Natural killer cell (primary cell): ENCODE measurements at regions not wholly inside any gene's neighbourhood (a gene's known extent, or its start where the extent isn't known, plus 50 kb on each side); places are given as distances from the start of the nearest gene placed in this dataset.

ENCODE experiments used
- ATAC-seq, 3 donors: fragments of 150-1000 bp in 2 of 3; fragments of 200-7000 bp in 1 of 3; cut with Tn5 transposase; 1 replicate in 1 of 3; 2 replicates in 2 of 3; pipeline ENCODE4 v1.10.0; 2021; ENCODE audit warnings: mild to moderate bottlenecking in 2 of 3, moderate library complexity in 2 of 3
- DNase-seq, 2 donors: peaks; one replicate each; pipeline versions ENCODE4 v3.0.0 to v3.0.0-alpha.2; 2013 to 2021; ENCODE audit warnings: mixed read lengths in 1 of 2
- H3K27ac ChIP-seq: one replicate; pipeline ENCODE4 v1.5.1; 2013; ENCODE audit warnings: mild to moderate bottlenecking, low read length
- H3K27me3 ChIP-seq: one replicate; pipeline ENCODE4 v1.6.1; 2013; ENCODE audit warnings: low read length; ENCODE audit not compliant: control insufficient read depth, insufficient read depth
- H3K36me3 ChIP-seq: one replicate; pipeline ENCODE4 v1.6.1; 2013; ENCODE audit warnings: low read length; ENCODE audit not compliant: control insufficient read depth, insufficient read depth
- H3K4me1 ChIP-seq: one replicate; pipeline ENCODE4 v1.6.1; 2013; ENCODE audit warnings: low read length; ENCODE audit not compliant: control insufficient read depth, insufficient read depth
- H3K4me3 ChIP-seq: one replicate; pipeline ENCODE4 v1.5.1; 2013; ENCODE audit warnings: low read length
- H3K9me3 ChIP-seq: one replicate; pipeline ENCODE4 v1.6.1; 2013; ENCODE audit warnings: low read length; ENCODE audit not compliant: control insufficient read depth, insufficient read depth
- H3K27ac Mint-ChIP-seq, 2 donors: one replicate each; pipeline ENCODE4 v1.8.0; 2022; ENCODE audit warnings: mild to moderate bottlenecking in 2 of 2, mixed read lengths in 2 of 2, moderate library complexity in 1 of 2
- H3K27me3 Mint-ChIP-seq, 2 donors: one replicate each; pipeline ENCODE4 v1.8.0; 2022; ENCODE audit warnings: low read depth in 2 of 2, mixed read lengths in 2 of 2
- H3K36me3 Mint-ChIP-seq: one replicate; pipeline ENCODE4 v1.8.0; 2022; ENCODE audit warnings: mixed read lengths
- H3K4me1 Mint-ChIP-seq, 2 donors: one replicate each; pipeline ENCODE4 v1.8.0; 2022; ENCODE audit warnings: mixed read lengths in 2 of 2
- H3K4me3 Mint-ChIP-seq: one replicate; pipeline ENCODE4 v1.8.0; 2022; ENCODE audit warnings: mild to moderate bottlenecking, moderate library complexity, mixed read lengths
- H3K9me3 Mint-ChIP-seq, 2 donors: one replicate each; pipeline ENCODE4 v1.8.0; 2022; ENCODE audit warnings: mixed read lengths in 2 of 2
- CTCF ChIP-seq: fragments of 200-600 bp; IDR thresholded peaks from one replicate; pipeline ENCODE4 v1.8.0; 2022; ENCODE audit warnings: antibody characterized with exemption
- WGBS: methylation state at CpG from one replicate; pipeline ENCODE4 v1.1.7; 2013; ENCODE audit warnings: missing lambda C conversion rate; ENCODE audit not compliant: insufficient coverage; 5-methylcytosine and 5-hydroxymethylcytosine counted together
- intact Hi-C: fragments of 100-400 bp; cut with micrococcal nuclease; formaldehyde crosslinking; loops from one replicate; pipeline ENCODE4 v1.14.2; 2022

GRCh38 chr18:1796636-1797035 is 774.7 kb downstream of the METTL4 start:
- peaks cover 2 to 7% of the 10 kb centered on the region in 2 donors for H3K9me3 Mint-ChIP-seq
- no peaks in the 10 kb centered on the region for H3K4me1 Mint-ChIP-seq
- no peaks in the 10 kb centered on the region for H3K9me3 ChIP-seq
- no peaks in the 10 kb centered on the region for H3K4me1 ChIP-seq
- no peak overlapping the region for H3K27ac ChIP-seq
- no peaks in the 10 kb centered on the region for H3K27me3 ChIP-seq
- no peaks in the 10 kb centered on the region for H3K27me3 Mint-ChIP-seq
- H3K27ac Mint-ChIP-seq: no peak overlapping the region
- intact Hi-C loops: no loop called here
- TF ChIP-seq CTCF: no peak
- no peak for DNase-seq
- WGBS: 63% methylated on average over 3 of the region's 3 CpGs
- H3K4me3 ChIP-seq: no peak overlapping the region
- H3K4me3 Mint-ChIP-seq: no peak overlapping the region
- no peak for ATAC-seq
- no peaks in the 10 kb centered on the region for H3K36me3 ChIP-seq
- no peaks in the 10 kb centered on the region for H3K36me3 Mint-ChIP-seq

DNA sequence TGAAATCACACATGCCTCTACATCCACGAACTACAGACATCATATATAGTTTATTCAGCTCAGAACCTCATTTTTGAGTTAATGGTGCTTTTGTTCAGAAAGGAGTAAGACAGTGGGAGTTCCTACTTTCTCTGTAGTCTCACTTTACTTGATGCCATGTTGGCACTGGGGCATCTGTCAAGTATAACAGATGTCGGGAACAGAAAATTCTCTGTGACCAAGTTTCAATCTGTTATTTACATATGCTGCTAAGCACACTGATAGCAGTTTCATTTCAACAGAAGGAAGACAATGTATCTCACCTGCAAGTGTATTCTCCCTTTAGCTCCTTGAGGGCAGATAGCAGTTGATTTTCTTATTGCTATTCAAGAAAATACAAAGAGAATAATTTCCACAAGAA is 774.1 kb downstream of the METTL4 start:
- no peaks in the 10 kb centered on the region for H3K27me3 ChIP-seq
- ATAC-seq: no peak
- no peak for DNase-seq
- H3K27me3 Mint-ChIP-seq: no peaks in the 10 kb centered on the region
- no peak overlapping the region for H3K27ac ChIP-seq
- H3K4me1 Mint-ChIP-seq: no peaks in the 10 kb centered on the region
- no peaks in the 10 kb centered on the region for H3K4me1 ChIP-seq
- no peaks in the 10 kb centered on the region for H3K36me3 ChIP-seq
- peaks cover 2 to 7% of the 10 kb centered on the region in 2 donors for H3K9me3 Mint-ChIP-seq
- TF ChIP-seq CTCF: no peak
- no peak overlapping the region for H3K4me3 Mint-ChIP-seq
- 95% methylated on average over 1 of the region's 2 CpGs for WGBS
- intact Hi-C loops: no loop called here
- no peak overlapping the region for H3K4me3 ChIP-seq
- H3K36me3 Mint-ChIP-seq: no peaks in the 10 kb centered on the region
- H3K9me3 ChIP-seq: no peaks in the 10 kb centered on the region
- H3K27ac Mint-ChIP-seq: no peak overlapping the region

GRCh38 chr18:1805521-1805920 is 765.8 kb downstream of the METTL4 start:
- Histone ChIP-seq H3K4me1 (no peaks in the 10 kb centered on the region), H3K27ac (no peak overlapping the region), H3K36me3 (no peaks in the 10 kb centered on the region), H3K9me3 (no peaks in the 10 kb centered on the region), H3K27me3 (no peaks in the 10 kb centered on the region), H3K4me3 (no peak overlapping the region)
- H3K4me1 Mint-ChIP-seq: no peaks in the 10 kb centered on the region
- no peaks in the 10 kb centered on the region for H3K27me3 Mint-ChIP-seq
- 73% methylated on average over 3 of the region's 4 CpGs for WGBS
- H3K4me3 Mint-ChIP-seq: no peak overlapping the region
- DNase-seq (no peak), ATAC-seq (no peak)
- intact Hi-C loops: no loop called here
- H3K9me3 Mint-ChIP-seq: no peaks in the 10 kb centered on the region
- no peak overlapping the region for H3K27ac Mint-ChIP-seq
- no peak for TF ChIP-seq CTCF
- no peaks in the 10 kb centered on the region for H3K36me3 Mint-ChIP-seq

- intact Hi-C loops: no loop called here
- ATAC-seq: no peak
Measured at GRCh38 chr18:1806884-1807615, 764.3 kb downstream of the METTL4 start.

More at GRCh38 chr18:1806884-1807615, 764.3 kb downstream of the METTL4 start:
- H3K27ac Mint-ChIP-seq: no peak overlapping the region
- no peaks in the 10 kb centered on the region for H3K4me1 Mint-ChIP-seq
- Histone ChIP-seq H3K4me1 (no peaks in the 10 kb centered on the region), H3K4me3 (no peak overlapping the region), H3K36me3 (no peaks in the 10 kb centered on the region), H3K9me3 (no peaks in the 10 kb centered on the region), H3K27me3 (no peaks in the 10 kb centered on the region), H3K27ac (no peak overlapping the region)
- no peak for DNase-seq
- 89% methylated on average over 4 of the region's 7 CpGs for WGBS
- no peaks in the 10 kb centered on the region for H3K27me3 Mint-ChIP-seq
- no peaks in the 10 kb centered on the region for H3K36me3 Mint-ChIP-seq
- TF ChIP-seq CTCF: no peak
- H3K4me3 Mint-ChIP-seq: no peak overlapping the region
- peaks cover 0 to 2% of the 10 kb centered on the region in 2 donors for H3K9me3 Mint-ChIP-seq
